GM12878 (cell line): ENCODE measurements at regions not wholly inside any gene's neighbourhood (a gene's known extent, or its start where the extent isn't known, plus 50 kb on each side); places are given as distances from the start of the nearest gene placed in this dataset.

Source experiments
- CHD2 ChIP-seq: IDR thresholded peaks from 2 replicates; pipeline ENCODE4 v1.6.1; 2011; ENCODE audit warnings: low read depth, low read length, improper control_type of control experiment, borderline replicate concordance
- CHD4 ChIP-seq: fragments of 200-600 bp; sonication (generic); IDR thresholded peaks from 2 replicates; pipeline ENCODE4 v1.6.1; 2016; ENCODE audit warnings: mild to moderate bottlenecking
- CTCF ChIP-seq, 3 experiments: IDR thresholded peaks in 2 of 3; conservative IDR thresholded peaks in 1 of 3; 2 replicates each; pipeline ENCODE4 v1.5.1; 2011; ENCODE audit warnings: low read depth in 3 of 3, low read length in 3 of 3, mild to moderate bottlenecking in 3 of 3, control low read depth in 2 of 3, moderate library complexity in 2 of 3, inconsistent platforms in 1 of 3, mixed read lengths in 1 of 3; ENCODE audit not compliant: control insufficient read depth in 2 of 3, insufficient read depth in 1 of 3; ENCODE audit errors: extremely low read depth in 1 of 3
- NBN ChIP-seq: fragments of 450-650 bp; IDR thresholded peaks from 2 replicates; pipeline ENCODE4 v1.6.1; 2016

- TF ChIP-seq CHD4 (no peak), CTCF (IDR thresholded peaks at IDR 0.05 in 2 of 3, conservative IDR thresholded peaks at IDR 0.05 in 1 of 3; ENCODE audit: control insufficient read depth in 2 of 3, extremely low read depth in 1 of 3, insufficient read depth in 1 of 3, low read depth in 3 of 3, low read length in 3 of 3) (no peak), CHD2 (no peak), NBN (no peak)
These were observed 79.3 kb downstream of the ABCC12 start for GRCh38 chr16:48076455-48077012.
